MCF 10A (cell line): ENCODE measurements at regions not wholly inside any gene's neighbourhood (a gene's known extent, or its start where the extent isn't known, plus 50 kb on each side); places are given as distances from the start of the nearest gene placed in this dataset.
"Not testable (repeated sequence)": the region's sequence is repeated elsewhere in the genome, so short reads cannot be mapped to it uniquely, and the experiment has no call there.

ENCODE experiments used
- BruUV-seq: library from RNA; stranded (reverse); fragments of 400-500 nt; replicated peaks from 2 replicates; lab custom pipeline; 2021; lab: Mats Ljungman, UMichigan
- CTCF ChIA-PET: fragments of 300-600 bp; sonication (Branson Sonifier 250); formaldehyde crosslinking; extraction: SDS; loops from one replicate; lab custom pipeline; 2021; ENCODE audit warnings: antibody characterized with exemption, inconsistent platforms; lab: Yijun Ruan, JAX
- POLR2A ChIA-PET: fragments of 300-600, 350-650 bp; sonication (Branson Sonifier 250); formaldehyde crosslinking; extraction: SDS; loops from one replicate; lab custom pipeline; 2020; ENCODE audit warnings: antibody characterized with exemption, inconsistent platforms; lab: Yijun Ruan, JAX
- DNase-seq: peaks from one replicate; pipeline ENCODE4 v3.0.0-alpha.2; 2018; ENCODE audit not compliant: unreplicated experiment
- H3K27ac Mint-ChIP-seq: one replicate; pipeline ENCODE4 v1.8.0; 2022; ENCODE audit warnings: mild to moderate bottlenecking, low read depth, mixed read lengths; ENCODE audit not compliant: unreplicated experiment
- H3K27me3 Mint-ChIP-seq: one replicate; pipeline ENCODE4 v1.8.0; 2022; ENCODE audit warnings: mixed read lengths; ENCODE audit not compliant: insufficient read depth, unreplicated experiment
- H3K36me3 Mint-ChIP-seq: one replicate; pipeline ENCODE4 v1.8.0; 2022; ENCODE audit warnings: mild to moderate bottlenecking, moderate library complexity, mixed read lengths; ENCODE audit not compliant: insufficient read depth, unreplicated experiment
- H3K4me1 Mint-ChIP-seq: one replicate; pipeline ENCODE4 v1.8.0; 2022; ENCODE audit warnings: mixed read lengths; ENCODE audit not compliant: insufficient read depth, unreplicated experiment
- H3K4me3 Mint-ChIP-seq: one replicate; pipeline ENCODE4 v1.8.0; 2022; ENCODE audit warnings: mild to moderate bottlenecking, moderate library complexity, mixed read lengths; ENCODE audit not compliant: unreplicated experiment
- H3K9me3 Mint-ChIP-seq: one replicate; pipeline ENCODE4 v1.8.0; 2022; ENCODE audit warnings: mixed read lengths; ENCODE audit not compliant: unreplicated experiment
- intact Hi-C: fragments of 100-400 bp; cut with micrococcal nuclease; formaldehyde crosslinking; loops from 2 replicates; pipeline ENCODE4 v1.14.1; 2022
- TF ChIP-seq, protein P1 (sequence below): fragments of 200-600 bp; IDR thresholded peaks from one replicate; pipeline ENCODE4 v1.8.0; 2022; ENCODE audit warnings: antibody characterized with exemption, mild to moderate bottlenecking; ENCODE audit not compliant: unreplicated experiment

DNA sequence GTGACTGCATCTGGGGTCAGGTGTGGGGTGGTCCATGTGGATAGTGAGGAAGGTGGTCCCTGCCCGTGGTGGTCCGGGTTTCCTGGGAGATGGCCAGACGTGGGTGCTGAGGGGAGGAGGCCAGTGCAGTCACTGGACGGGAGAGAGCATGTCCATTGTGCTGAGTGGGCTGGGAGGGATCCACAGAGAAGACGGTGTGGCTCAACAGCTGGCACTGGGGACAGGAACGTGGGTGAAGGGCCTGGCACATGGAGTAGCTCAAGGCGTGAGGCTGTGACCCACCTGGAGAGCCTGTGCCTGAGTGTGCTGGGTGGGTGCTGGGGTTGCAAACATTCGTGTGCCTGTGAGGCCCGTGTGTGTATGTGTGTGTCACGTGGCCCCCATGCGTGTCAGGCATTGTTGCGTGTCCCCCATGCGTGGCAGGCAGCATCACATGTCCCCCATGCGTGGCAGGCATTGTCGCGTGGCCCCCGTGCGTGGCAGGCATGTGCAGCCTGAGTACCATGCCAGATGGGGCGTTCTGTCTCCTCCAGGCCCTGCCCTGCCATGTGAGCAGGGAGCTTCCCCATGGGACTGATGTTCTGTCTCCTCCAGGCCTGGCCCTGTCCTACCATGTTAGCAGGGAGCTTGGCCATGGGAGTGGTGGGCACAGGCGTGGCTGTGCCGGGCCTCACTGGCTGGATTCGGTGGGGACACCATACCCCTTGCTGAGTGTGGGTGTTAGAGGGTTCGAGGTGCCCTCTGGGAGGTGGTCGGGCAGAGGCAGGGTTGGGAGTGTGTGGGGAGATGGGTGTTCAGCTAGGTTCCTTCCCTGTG is 89.8 kb downstream of the TMEM121 start:
- intact Hi-C loops: loop anchor here (10.0 kb wide), 1 partner anchor 149 kb away; no protein-coding TSS in a partner anchor
- DNase-seq, POLR2A ChIA-PET, H3K4me3 Mint-ChIP-seq, H3K36me3 Mint-ChIP-seq, H3K27ac Mint-ChIP-seq, H3K4me1 Mint-ChIP-seq, BruUV-seq, H3K9me3 Mint-ChIP-seq: not testable (repeated sequence)
- peaks cover 28% of the 10 kb centered on the region for H3K27me3 Mint-ChIP-seq
- CTCF ChIA-PET: interaction anchor here (0.6 kb wide), 2 partner anchors 15 to 973 kb away, joined by 3 to 5 read pairs; no protein-coding TSS in a partner anchor

DNA sequence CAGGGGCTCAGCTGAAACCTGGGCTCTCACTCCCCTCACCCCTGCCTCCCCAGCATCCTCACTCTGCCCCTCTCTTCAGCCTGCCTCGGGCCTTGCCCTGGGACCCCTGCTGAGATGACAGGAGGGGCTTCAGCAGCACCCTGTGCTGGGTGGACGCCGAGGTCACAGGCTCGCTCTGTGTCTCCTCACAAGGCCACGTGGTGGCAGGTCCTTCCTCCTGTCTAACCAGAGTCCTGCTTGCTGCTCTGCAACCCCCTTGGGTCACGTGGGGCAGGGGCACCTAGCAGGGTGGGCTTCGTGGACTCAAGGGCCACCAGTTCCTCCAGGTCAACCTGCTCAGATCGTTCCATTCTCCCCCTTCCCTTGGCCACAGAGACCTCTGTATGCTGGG is 90.4 kb downstream of the TMEM121 start:
- BruUV-seq: no TSS peak
- Mint-ChIP-seq H3K36me3 (no peaks in the 10 kb centered on the region), H3K27me3 (peaks cover 28% of the 10 kb centered on the region), H3K4me1 (no peaks in the 10 kb centered on the region), H3K9me3 (peaks cover 9% of the 10 kb centered on the region), H3K4me3 (no peak overlapping the region), H3K27ac (no peak overlapping the region)
- no peak for DNase-seq
- intact Hi-C loops: loop anchor here (10.0 kb wide), 1 partner anchor 148 kb away; no protein-coding TSS in a partner anchor
- ChIA-PET CTCF (interaction anchor here (0.6 kb wide), 2 partner anchors 14 to 972 kb away, joined by 3 to 5 read pairs; no protein-coding TSS in a partner anchor), POLR2A (no interaction called here)
- TF ChIP-seq, protein P1, sequence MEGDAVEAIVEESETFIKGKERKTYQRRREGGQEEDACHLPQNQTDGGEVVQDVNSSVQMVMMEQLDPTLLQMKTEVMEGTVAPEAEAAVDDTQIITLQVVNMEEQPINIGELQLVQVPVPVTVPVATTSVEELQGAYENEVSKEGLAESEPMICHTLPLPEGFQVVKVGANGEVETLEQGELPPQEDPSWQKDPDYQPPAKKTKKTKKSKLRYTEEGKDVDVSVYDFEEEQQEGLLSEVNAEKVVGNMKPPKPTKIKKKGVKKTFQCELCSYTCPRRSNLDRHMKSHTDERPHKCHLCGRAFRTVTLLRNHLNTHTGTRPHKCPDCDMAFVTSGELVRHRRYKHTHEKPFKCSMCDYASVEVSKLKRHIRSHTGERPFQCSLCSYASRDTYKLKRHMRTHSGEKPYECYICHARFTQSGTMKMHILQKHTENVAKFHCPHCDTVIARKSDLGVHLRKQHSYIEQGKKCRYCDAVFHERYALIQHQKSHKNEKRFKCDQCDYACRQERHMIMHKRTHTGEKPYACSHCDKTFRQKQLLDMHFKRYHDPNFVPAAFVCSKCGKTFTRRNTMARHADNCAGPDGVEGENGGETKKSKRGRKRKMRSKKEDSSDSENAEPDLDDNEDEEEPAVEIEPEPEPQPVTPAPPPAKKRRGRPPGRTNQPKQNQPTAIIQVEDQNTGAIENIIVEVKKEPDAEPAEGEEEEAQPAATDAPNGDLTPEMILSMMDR: no peak

DNA sequence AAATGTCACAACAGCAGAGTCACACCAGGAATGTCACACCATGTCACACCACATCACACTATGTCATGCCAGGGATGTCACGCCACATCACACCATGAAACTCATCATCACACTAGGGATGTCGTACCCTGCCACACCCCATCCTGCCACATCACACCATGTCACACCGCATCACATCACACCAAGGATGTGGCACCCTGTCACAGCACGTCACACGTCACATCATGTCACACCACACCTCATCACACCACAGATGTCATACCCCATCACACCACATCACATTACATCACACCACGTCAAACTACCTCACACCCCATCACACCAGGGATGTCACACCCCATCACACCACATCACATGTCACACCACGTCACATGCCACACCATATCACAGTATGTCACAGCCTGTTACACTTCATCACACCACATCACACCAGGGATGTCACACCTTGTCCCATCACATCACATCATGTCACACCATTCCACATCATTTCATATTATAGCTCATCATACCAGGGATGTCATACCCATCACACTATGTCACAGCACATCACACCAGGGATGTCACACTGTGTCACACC is 90.9 kb downstream of the TMEM121 start:
- TF ChIP-seq, protein P1: no peak
- CTCF ChIA-PET: interaction anchor here (0.6 kb wide), 2 partner anchors 53 to 972 kb away, joined by 4 to 5 read pairs; no protein-coding TSS in a partner anchor
- peaks cover 28% of the 10 kb centered on the region for H3K27me3 Mint-ChIP-seq
- peaks cover 9% of the 10 kb centered on the region for H3K9me3 Mint-ChIP-seq
- H3K27ac Mint-ChIP-seq: no peak overlapping the region
- DNase-seq: no peak
- intact Hi-C loops: loop anchor here (10.0 kb wide), 1 partner anchor 148 kb away; no protein-coding TSS in a partner anchor
- no peaks in the 10 kb centered on the region for H3K4me1 Mint-ChIP-seq
- BruUV-seq: no TSS peak
- POLR2A ChIA-PET: no interaction called here
- no peaks in the 10 kb centered on the region for H3K36me3 Mint-ChIP-seq
- H3K4me3 Mint-ChIP-seq: no peak overlapping the region

DNA sequence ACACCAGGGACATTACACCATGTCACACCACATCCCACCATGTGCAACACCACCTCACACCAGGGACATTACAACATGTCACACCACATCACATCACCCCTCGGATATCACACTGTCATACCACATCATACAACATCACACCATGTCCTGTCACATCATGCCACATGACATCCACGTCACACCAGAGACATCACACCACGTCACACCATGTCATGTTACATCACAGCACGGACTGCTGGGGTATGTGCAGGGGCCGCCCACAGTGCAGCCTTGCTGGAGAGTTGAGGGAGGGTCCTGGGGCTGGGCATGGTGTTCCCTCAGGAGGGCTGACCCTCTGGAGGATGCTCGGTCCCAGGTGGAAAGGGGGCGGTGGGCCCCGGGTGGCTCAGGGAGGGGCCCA is 91.4 kb downstream of the TMEM121 start:
- peaks cover 28% of the 10 kb centered on the region for H3K27me3 Mint-ChIP-seq
- H3K4me3 Mint-ChIP-seq, DNase-seq, H3K27ac Mint-ChIP-seq, H3K36me3 Mint-ChIP-seq, POLR2A ChIA-PET, BruUV-seq, H3K4me1 Mint-ChIP-seq, H3K9me3 Mint-ChIP-seq: not testable (repeated sequence)
- CTCF ChIA-PET: interaction anchor here (0.6 kb wide), 1 partner anchor 53 kb away, joined by 4 read pairs; no protein-coding TSS in a partner anchor
- intact Hi-C loops: loop anchor here (10.0 kb wide), 1 partner anchor 147 kb away; no protein-coding TSS in a partner anchor

DNA sequence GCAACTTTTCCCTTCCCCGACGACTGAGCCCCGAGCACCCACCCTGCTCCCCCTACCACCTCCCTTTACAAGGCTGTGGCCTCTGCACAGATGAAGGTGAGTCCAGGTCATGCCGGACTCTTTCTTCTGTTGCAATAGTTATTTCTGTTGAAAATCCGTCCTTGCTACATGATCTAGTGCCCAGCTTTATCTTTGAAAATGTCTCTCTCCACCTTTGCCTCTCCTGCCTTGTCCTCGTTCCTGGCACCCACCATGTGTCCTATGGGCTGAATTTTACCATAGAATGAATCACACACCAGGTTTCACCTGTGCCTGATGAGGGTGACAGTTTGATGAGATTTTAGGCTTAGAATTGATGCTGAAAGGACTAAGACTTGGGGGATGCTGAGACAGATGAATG is 92.9 kb downstream of the TMEM121 start:
- not testable (repeated sequence) for DNase-seq

DNA sequence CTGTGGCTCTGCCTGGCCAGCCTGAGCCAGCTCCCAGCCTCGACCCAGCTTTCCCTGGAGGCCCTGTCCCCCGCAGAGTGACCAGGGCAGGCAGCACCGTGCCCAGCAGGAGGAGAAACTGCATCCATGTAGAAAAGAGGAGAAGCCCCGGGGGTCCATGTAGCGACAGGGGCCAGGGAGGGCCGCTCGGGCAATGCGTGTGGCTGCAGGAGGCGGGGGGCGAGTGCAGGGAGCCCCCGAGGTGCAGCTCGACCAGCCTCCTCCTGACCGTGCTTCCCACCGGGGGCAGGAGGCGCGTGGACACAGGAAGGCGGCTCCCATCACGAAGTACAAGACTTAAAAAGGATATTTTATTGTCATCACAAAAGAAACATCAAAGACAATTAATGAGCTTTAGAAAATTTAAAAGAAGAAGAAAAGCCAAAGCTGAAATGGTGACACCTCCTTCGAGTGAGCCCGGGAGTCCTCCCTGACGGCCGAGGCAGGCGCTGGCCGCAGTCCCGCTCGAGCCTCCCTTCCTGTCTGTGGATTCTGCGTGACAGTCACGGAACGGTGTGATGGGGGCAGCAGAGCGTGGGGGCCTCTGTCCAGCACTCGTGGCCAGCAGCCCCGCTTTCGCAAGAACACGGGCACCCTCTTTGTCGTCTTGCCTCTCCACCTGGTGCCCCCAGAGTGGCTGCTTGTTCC is 93.9 kb downstream of the TMEM121 start:
- H3K36me3 Mint-ChIP-seq, intact Hi-C loops, H3K4me1 Mint-ChIP-seq, DNase-seq, POLR2A ChIA-PET, H3K27ac Mint-ChIP-seq, H3K4me3 Mint-ChIP-seq, CTCF ChIA-PET, H3K9me3 Mint-ChIP-seq, BruUV-seq: not testable (repeated sequence)
- peaks cover 14% of the 10 kb centered on the region for H3K27me3 Mint-ChIP-seq

More for the DNA sequence above, 92.9 kb downstream of the TMEM121 start:
- H3K36me3 Mint-ChIP-seq, H3K4me1 Mint-ChIP-seq, H3K27ac Mint-ChIP-seq, POLR2A ChIA-PET, CTCF ChIA-PET, H3K9me3 Mint-ChIP-seq, BruUV-seq, H3K4me3 Mint-ChIP-seq: not testable (repeated sequence)
- peaks cover 15% of the 10 kb centered on the region for H3K27me3 Mint-ChIP-seq
- intact Hi-C loops: loop anchor here (10.0 kb wide), 1 partner anchor 145 kb away; no protein-coding TSS in a partner anchor

DNA sequence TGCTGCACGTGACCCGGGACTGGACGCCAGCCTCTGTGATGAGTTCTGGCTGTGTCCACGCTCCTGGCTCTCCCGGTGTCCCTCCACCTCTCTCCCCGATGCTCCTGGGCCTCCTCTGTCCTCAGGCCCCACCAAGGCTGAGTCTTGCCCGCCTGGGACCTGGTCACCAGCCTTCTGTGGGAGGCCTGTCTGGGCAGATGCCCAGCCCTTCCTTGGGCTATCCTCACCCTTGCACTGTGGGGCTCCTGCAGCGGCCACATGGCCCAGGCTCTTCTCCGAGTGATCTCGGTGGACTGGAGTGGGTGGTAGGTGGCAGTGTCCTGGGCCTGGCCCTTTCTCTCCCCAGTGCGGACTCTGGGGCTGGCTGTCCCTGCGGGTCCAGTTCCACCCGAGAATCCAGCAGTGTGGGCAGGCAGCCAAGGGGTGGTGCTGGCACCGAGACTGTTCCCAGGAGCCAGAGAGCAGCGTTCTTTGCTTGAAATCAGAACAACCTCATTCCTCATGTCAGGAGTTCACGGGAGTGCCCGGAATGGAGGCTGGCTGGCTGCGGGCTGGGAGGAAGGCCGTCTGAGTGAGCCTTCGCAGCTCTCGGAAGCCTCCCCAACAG is 94.6 kb downstream of the TMEM121 start:
- POLR2A ChIA-PET, BruUV-seq, H3K9me3 Mint-ChIP-seq, H3K4me3 Mint-ChIP-seq, DNase-seq, CTCF ChIA-PET, intact Hi-C loops, H3K27ac Mint-ChIP-seq, H3K36me3 Mint-ChIP-seq, H3K4me1 Mint-ChIP-seq: not testable (repeated sequence)
- peaks cover 14% of the 10 kb centered on the region for H3K27me3 Mint-ChIP-seq
